ENCODE measurements at regions not wholly inside any gene's neighbourhood (a gene's known extent, or its start where the extent isn't known, plus 50 kb on each side); places are given as distances from the start of the nearest gene placed in this dataset.

DNA sequence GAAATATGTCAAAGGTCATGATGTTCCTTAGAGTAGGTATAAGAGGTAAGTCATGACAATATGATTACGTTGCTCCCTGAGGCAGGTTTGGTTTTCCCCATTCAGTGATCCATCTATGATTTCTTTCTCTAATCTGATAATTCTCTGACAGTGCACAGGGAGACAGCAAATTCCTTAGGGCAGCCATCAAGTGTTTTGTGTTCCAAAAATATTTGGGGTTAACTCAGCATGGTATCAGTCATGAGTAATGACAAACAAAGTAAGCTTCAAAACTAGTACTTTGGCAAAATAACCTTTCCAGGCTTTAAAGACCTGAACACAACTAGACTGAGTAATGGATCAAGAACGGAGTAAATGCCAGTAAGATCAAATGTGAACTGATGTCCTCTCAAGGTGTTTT lies 55.3 kb upstream of the SPATA31E1 start:
- Histone ChIP-seq H3K36me3 (no peaks in the 10 kb centered on the region), H3K4me3 (no peak overlapping the region), H3K4me1 (ENCODE audit: control insufficient read depth in 1 of 2, low read depth in 2 of 2) (no peaks in the 10 kb centered on the region), H3K27me3 (replicated peaks; ENCODE audit: insufficient read depth) (no peaks in the 10 kb centered on the region), H3K27ac (no peak overlapping the region), H3K9me3 (no peaks in the 10 kb centered on the region)
- no peak for DNase-seq (ENCODE audit: low spot score)
- TF ChIP-seq, protein P1, sequence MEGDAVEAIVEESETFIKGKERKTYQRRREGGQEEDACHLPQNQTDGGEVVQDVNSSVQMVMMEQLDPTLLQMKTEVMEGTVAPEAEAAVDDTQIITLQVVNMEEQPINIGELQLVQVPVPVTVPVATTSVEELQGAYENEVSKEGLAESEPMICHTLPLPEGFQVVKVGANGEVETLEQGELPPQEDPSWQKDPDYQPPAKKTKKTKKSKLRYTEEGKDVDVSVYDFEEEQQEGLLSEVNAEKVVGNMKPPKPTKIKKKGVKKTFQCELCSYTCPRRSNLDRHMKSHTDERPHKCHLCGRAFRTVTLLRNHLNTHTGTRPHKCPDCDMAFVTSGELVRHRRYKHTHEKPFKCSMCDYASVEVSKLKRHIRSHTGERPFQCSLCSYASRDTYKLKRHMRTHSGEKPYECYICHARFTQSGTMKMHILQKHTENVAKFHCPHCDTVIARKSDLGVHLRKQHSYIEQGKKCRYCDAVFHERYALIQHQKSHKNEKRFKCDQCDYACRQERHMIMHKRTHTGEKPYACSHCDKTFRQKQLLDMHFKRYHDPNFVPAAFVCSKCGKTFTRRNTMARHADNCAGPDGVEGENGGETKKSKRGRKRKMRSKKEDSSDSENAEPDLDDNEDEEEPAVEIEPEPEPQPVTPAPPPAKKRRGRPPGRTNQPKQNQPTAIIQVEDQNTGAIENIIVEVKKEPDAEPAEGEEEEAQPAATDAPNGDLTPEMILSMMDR (IDR thresholded peaks at IDR 0.05) = no peak
- ATAC-seq (ENCODE audit: insufficient number of reproducible peaks, low FRiP score, low read depth) = no peak

DNA sequence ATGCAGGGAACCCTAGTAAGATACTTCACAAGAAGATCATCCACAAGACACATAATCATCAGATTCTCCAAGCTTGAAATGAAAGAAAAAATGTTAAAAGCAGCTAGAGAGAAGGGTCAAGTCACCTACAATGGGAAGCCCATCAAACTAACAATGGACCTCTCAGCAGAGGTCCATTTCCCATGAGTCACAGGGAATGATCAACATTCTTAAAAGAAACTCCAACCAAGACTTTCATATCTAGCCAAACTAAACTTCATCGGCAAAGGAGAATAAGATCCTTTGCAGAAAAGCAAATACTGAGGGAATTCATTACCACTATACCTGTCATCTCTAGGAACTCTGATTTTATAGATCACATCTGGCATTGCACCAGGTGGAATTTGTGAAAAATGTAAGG lies 52.9 kb upstream of the SPATA31E1 start:
- no peaks in the 10 kb centered on the region for H3K36me3 ChIP-seq

DNA sequence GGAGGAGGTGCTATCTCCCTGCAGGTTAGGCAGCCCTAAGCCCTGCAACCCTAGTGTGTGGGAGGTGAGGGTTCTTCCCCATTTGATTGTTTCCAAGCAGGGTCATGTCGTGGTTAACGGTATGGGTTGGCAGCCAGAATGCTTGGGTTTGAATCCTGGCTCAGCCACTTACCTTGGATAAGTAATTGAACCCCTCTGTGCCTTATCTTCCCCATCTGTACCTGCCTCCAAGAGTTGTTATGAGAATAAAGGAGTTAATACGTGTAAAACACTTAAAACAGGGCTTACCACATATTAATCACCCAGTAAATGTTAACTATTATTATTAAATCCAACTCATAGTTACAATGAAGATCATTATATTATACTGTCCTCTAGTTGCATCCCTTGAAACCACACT lies 52.2 kb upstream of the SPATA31E1 start:
- no peaks in the 10 kb centered on the region for H3K36me3 ChIP-seq
- no peaks in the 10 kb centered on the region for H3K4me1 ChIP-seq (ENCODE audit: control insufficient read depth in 1 of 2, low read depth in 2 of 2)
- no peaks in the 10 kb centered on the region for H3K27me3 ChIP-seq (replicated peaks; ENCODE audit: insufficient read depth)
- DNase-seq (ENCODE audit: low spot score) (no peak), ATAC-seq (ENCODE audit: insufficient number of reproducible peaks, low FRiP score, low read depth) (no peak)
- no peak overlapping the region for H3K4me3 ChIP-seq
- no peaks in the 10 kb centered on the region for H3K9me3 ChIP-seq
- TF ChIP-seq, protein P1 (IDR thresholded peaks at IDR 0.05) = no peak
- H3K27ac ChIP-seq = no peak overlapping the region

More for the DNA sequence above, 52.9 kb upstream of the SPATA31E1 start:
- TF ChIP-seq, protein P1 (IDR thresholded peaks at IDR 0.05) = no peak
- Histone ChIP-seq H3K9me3 (no peaks in the 10 kb centered on the region), H3K4me1 (ENCODE audit: control insufficient read depth in 1 of 2, low read depth in 2 of 2) (no peaks in the 10 kb centered on the region), H3K27me3 (replicated peaks; ENCODE audit: insufficient read depth) (no peaks in the 10 kb centered on the region), H3K4me3 (no peak overlapping the region), H3K27ac (no peak overlapping the region)
- ATAC-seq (ENCODE audit: insufficient number of reproducible peaks, low FRiP score, low read depth) (no peak), DNase-seq (ENCODE audit: low spot score) (no peak)

DNA sequence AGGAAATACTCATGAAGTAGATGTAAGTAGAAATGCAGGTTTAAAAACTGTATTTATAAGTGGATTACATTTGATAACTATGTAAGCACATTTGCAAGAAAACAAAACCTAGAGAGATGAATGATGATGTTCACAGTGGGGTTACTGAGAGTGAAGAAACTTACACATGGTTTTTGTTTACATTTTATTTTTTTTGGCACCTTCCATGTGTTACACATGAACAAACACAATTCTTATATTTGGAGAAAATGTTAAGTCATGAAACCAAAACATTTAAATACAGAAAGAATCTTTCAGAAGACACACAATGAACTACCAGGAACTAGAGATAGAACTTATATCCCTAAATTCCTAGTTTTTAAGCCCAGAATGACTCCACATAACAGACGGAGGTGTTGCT lies 51.5 kb upstream of the SPATA31E1 start:
- ATAC-seq (ENCODE audit: insufficient number of reproducible peaks, low FRiP score, low read depth) (no peak), DNase-seq (ENCODE audit: low spot score) (no peak)
- H3K4me1 ChIP-seq (ENCODE audit: control insufficient read depth in 1 of 2, low read depth in 2 of 2) = no peaks in the 10 kb centered on the region
- no peaks in the 10 kb centered on the region for H3K9me3 ChIP-seq
- H3K4me3 ChIP-seq = no peak overlapping the region
- H3K36me3 ChIP-seq = no peaks in the 10 kb centered on the region
- TF ChIP-seq, protein P1 (IDR thresholded peaks at IDR 0.05) = no peak
- H3K27ac ChIP-seq = no peak overlapping the region
- no peaks in the 10 kb centered on the region for H3K27me3 ChIP-seq (replicated peaks; ENCODE audit: insufficient read depth)

Data from thoracic aorta (tissue), 2 donors.